GM21737 (cell line): ENCODE measurements at regions not wholly inside any gene's neighbourhood (a gene's known extent, or its start where the extent isn't known, plus 50 kb on each side); places are given as distances from the start of the nearest gene placed in this dataset.

ENCODE experiments used
- ATAC-seq: cut with Tn5 transposase; IDR thresholded peaks from one replicate; pipeline ENCODE4 v1.9.1; 2021; ENCODE audit warnings: mild to moderate bottlenecking, moderate library complexity; ENCODE audit not compliant: unreplicated experiment

DNA sequence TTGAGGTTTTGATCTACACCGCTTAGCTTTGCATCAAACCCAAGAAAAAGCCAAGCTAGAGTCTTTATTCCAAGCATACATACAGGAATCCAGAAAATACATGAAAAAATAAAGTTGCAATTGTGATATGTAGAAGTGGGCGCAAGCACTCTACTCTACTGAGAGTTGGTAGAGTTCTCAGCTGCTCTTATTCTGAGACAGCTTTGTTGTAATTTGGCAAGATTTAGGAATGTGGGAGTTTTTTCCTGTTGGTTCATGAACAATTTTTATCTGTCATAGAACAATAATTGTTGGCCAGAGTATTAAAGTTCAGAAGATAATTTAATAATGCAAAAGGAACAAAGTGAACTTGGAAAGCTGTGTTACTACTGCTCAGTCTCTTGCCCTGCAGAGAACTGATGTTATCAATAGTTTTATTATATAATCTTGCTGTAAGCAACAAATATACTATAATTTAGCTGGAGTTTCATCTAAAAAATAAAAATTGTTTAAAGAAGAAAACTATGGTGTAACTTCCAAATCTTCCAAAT lies 302.0 kb upstream of the RND3 start:
- no peak for ATAC-seq

DNA sequence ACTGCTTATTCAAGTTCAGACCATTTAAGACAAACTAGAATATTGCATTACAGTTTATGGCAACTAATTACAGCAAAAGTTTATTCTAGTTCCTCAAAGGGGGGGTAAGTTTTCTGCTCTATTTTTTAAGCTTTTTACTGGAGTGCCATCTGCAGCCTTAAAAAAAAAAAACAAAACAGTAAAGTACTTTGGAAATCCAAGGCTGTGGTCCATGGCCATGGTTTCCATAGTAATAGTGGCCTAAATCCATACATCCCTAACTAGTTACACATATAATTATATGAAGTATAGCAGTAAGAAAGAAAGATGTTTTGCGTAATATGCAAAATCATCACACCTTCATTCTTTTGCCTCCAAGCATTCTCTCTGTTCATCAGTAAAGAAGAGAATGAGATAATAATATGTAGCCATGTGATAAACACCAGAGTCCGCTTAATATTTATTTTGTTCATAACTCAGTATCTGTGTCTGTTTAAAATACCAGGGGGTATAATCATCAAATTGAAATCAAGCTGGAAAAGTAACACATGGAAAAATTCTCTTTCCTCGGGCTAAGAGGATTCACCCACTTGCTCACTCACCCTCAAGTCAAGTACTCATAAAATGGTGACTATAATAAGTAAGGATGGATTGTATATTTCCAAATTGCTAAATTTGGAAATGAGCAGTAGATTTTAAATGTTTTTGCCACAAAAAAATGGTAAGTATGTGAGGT lies 301.1 kb upstream of the RND3 start:
- ATAC-seq: no peak

GRCh38 chr2:150787353-150788093 lies 300.1 kb upstream of the RND3 start:
- no peak for ATAC-seq

GRCh38 chr2:150784389-150784788 lies 296.9 kb upstream of the RND3 start:
- no peak for ATAC-seq

GRCh38 chr2:150783896-150784295 lies 296.4 kb upstream of the RND3 start:
- ATAC-seq: no peak

DNA sequence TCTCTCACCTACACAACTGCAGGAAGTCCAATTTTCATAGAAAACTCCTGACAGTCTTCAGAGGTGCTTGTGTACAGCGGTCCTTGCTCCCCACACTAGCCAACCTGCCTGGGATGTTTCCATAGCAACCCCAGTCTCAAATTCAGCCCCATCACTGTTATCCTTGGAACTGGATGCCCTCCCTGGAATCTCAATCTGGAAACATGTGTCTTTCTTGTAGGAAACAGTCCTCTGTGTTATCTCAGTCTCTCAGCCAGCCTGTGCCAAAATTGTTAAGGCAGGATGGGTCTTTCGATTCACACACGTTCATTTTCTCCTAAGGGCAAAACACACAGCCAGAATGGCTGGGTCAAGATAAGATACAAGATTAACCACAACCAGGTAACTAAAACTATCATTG lies 295.5 kb upstream of the RND3 start:
- ATAC-seq: no peak

GRCh38 chr2:150782613-150783012 lies 295.1 kb upstream of the RND3 start:
- ATAC-seq: no peak

DNA sequence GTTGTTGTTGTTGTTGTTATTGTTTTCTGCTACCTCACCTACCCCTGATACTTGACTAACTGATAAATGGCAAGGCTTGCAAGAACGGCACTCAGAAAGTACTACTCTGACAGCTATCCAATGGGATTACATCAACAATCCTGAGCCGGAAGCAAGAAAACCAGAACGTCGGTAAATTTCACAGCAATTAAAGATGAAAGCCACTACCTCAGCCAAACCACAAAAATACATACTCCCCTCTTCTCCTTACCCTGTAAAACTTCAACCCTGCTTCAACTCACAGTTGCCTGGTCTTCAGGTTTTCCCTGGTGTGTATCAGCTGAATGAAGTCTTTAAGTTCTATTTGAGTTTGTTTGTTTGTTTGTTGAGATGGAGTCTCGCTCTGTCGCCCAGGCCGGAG lies 293.7 kb upstream of the RND3 start:
- no peak for ATAC-seq

DNA sequence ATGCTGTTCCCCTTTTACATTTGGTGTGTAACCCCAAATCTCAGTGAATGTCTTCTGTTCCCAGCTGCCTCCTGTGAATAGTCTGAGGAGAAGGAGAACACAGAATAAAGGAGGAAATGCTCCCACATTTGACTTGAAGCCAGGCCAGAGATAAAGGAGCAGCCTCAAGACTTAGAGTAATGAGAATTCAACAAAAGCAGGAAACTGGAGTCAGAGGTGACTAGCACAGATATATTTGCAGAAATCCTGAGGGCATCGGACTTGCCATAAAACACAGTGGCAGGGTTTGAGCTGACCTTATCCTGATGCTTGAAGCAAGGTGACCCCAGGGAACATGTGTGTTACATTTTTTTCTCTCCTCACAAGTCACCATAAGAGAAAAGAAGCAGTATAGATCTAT lies 291.4 kb upstream of the RND3 start:
- ATAC-seq: no peak

- ATAC-seq: no peak
Measured at GRCh38 chr2:150769421-150769820, 282.0 kb upstream of the RND3 start.

DNA sequence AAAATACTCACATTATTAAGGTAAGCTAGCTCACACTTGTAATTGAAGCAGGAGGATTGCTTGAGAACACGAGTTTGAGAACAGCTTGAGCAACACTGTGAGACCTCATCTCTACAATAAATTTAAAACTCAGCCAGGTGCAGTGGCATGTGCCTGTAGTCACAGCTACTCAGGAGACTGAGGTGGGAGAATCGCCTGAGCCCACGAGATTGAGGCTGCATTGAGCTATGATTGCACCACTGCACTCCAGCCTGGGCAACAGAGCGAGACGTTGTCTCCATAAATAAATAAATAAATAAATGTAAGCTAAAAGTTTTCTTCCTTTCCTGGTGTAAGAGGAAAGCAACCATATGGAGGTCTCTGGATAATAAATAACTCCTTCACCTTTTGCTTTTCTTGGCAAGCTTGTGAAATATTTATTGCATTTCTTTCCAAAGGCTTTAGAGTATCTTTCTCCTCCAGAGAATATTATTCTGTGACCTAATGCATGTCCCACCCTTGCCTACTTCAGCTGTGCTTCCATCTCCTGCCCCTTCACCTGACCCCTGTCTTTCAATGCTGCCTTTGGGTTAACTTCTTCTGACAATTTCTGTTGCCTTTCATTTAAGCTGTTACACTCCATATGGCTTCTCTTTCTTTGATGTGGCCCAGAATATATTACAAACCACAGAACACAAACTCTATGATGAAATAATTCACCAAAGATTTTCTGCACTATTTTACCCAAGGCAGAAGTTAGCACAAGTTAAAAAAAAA lies 280.7 kb upstream of the RND3 start:
- ATAC-seq: no peak

- no peak for ATAC-seq
Measured at GRCh38 chr2:150762571-150762970, 275.1 kb upstream of the RND3 start.

GRCh38 chr2:150759531-150759930 lies 272.1 kb upstream of the RND3 start:
- no peak for ATAC-seq

- no peak for ATAC-seq
Measured at GRCh38 chr2:150759106-150759505, 271.6 kb upstream of the RND3 start.

- no peak for ATAC-seq
Measured at GRCh38 chr2:150752229-150752628, 264.8 kb upstream of the RND3 start.

GRCh38 chr2:150750720-150751119 lies 263.3 kb upstream of the RND3 start:
- no peak for ATAC-seq

DNA sequence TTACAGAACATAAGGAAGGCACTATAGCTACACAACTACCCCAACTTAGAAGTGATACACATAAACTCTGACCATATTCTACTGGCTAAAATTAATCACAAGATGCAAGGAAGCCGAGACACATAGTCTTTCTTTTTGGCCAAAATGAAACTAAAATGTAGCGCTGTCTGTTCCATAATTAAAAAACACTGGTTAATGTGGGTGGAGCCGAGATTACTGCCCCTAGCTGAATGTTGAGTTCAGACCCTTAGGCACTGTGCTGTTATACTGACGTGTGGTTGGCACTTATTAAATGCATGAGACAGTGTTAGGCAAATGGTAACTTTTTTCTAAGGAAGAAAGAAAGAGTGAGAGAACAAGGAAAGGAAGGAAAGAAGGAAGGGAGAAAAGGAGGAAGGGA lies 254.6 kb upstream of the RND3 start:
- ATAC-seq: no peak

GRCh38 chr2:150735894-150736498 lies 248.5 kb upstream of the RND3 start:
- ATAC-seq: no peak

DNA sequence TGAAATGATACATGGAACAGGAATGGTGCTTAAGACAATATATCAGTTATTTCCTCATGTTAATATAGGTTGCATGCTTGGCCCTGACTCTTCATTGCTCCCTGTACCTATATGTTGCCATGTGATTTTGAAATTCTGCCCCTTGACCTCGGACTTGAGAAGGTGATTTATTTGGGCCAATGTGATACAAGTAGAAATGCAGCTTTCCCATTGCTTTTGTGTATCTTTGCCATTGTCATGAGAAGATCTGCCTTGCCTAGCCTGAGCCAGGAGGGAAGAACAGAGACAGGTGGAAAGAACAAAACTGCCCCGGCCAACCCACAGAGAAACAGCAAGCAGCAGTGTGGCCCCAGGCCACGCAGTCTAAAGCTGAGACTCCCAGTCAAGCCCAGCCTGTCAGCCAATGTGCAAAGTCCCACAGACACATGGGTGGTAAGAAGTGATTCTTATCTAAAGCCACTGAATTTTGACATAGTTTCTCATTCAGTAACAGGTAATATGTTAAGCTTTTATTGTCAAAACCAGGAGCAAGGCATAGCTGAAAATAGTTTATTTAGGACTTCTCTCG lies 245.7 kb upstream of the RND3 start:
- ATAC-seq: no peak

DNA sequence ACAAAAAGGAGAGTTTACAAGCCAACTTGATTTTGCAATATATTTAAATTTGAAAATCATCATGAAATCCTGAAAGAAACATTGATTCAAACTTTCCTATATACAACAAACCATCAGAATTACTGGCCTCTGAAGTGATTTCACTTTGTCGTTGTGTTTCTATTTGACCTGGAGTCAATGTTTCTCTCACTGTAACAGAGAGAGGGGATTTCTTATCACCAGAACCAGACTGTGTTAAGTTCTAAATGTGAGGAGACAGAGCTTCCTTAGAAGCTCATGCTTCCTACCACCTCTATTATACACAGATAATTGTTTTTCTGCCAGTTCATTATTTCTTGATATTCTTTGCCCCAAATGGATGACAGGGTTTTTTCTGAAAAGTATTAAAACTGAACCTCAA lies 245.0 kb upstream of the RND3 start:
- ATAC-seq: no peak

GRCh38 chr2:150732064-150732463 lies 244.6 kb upstream of the RND3 start:
- ATAC-seq: no peak
